ENCODE measurements at regions not wholly inside any gene's neighbourhood (a gene's known extent, or its start where the extent isn't known, plus 50 kb on each side); places are given as distances from the start of the nearest gene placed in this dataset.

DNA sequence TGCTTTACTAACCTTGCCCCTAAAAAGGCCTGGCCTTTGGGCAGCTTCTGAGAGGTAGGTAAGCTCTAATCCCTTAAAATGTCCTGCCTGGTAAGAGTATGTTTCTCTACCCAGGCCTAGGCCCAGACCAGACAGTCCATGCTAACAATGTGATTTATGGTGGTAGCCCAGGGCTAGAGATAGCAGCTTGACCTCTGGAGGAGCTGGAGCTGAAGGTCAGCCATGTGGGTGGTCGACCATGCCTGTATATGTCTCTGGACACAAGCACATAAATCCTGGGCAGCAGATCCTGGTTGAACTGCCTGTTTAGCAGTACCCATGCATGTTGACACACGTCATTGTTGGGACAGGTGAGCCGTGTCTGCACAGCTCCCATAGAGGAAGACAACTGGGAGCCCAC lies 62.1 kb upstream of the PHACTR1 start:
- TF ChIP-seq, protein P1, sequence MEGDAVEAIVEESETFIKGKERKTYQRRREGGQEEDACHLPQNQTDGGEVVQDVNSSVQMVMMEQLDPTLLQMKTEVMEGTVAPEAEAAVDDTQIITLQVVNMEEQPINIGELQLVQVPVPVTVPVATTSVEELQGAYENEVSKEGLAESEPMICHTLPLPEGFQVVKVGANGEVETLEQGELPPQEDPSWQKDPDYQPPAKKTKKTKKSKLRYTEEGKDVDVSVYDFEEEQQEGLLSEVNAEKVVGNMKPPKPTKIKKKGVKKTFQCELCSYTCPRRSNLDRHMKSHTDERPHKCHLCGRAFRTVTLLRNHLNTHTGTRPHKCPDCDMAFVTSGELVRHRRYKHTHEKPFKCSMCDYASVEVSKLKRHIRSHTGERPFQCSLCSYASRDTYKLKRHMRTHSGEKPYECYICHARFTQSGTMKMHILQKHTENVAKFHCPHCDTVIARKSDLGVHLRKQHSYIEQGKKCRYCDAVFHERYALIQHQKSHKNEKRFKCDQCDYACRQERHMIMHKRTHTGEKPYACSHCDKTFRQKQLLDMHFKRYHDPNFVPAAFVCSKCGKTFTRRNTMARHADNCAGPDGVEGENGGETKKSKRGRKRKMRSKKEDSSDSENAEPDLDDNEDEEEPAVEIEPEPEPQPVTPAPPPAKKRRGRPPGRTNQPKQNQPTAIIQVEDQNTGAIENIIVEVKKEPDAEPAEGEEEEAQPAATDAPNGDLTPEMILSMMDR (conservative IDR thresholded peaks at IDR 0.05; ENCODE audit: low read length) = no peak
- no peak for TF ChIP-seq EZH2phosphoT487 (IDR thresholded peaks at IDR 0.05; ENCODE audit: borderline replicate concordance, low read depth, low read length)

Measured in OCI-LY7 (cell line).